ENCODE measurements at regions not wholly inside any gene's neighbourhood (a gene's known extent, or its start where the extent isn't known, plus 50 kb on each side); places are given as distances from the start of the nearest gene placed in this dataset.

DNA sequence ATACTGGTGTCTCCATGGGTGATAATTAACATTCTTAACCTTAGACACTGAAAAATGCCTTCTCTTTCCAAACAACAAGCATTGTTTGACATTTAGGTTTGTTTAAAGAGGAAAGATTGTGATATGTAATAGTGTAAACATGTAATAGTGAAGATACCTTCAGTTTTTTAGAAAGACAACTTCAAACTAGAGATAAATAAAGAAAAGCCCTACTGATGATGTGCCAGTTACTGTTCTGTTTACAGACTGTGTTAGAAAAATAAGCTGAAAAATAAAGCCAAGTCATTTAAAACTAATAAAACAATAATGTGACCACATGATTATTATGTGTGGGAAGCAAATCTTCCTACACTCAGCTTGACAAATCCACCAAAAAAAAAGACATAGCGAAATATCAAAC lies 2035.3 kb upstream of the TENM3 start:
- DNase-seq, result no peak

DNA sequence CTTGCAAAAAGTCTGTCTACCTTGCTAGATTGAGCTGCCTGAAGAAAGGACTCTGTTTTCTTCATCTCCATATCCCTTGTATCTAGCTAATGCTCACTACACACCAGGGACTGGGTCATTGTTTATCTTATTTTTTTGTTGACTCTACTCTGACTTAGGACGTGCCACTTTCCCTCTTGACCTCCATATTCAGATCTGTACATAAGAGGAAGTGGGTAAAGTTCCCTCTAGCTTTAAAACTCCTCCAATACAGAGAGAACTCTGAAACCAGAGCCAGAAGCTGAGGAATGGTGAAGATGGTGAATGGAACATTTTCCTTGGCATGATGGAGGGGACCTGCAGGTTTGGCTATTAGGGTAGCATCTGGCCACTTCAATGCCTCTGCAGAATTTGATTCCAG lies 2026.1 kb upstream of the TENM3 start:
- no peak for DNase-seq

GRCh38 chr4:180219080-180219479 lies 2024.1 kb upstream of the TENM3 start:
- no peak for DNase-seq

DNA sequence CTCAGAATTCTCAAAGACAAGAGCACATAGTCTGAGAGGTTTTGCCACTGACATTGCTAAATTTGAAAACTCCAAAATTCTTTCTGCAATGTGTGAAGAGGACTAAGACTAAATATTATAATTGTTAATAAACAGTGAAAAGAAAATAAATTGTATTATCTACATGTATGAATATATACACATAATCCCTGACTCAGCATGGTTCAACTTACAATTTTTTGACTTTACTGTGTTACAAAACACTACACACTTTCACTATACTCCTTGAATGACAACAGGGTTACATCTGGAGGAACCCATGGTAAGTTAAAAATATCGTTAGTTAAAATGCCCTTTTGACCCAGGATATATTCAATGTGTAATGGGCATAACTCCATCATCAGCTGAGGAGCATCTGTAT lies 2017.2 kb upstream of the TENM3 start:
- no peak for DNase-seq

DNA sequence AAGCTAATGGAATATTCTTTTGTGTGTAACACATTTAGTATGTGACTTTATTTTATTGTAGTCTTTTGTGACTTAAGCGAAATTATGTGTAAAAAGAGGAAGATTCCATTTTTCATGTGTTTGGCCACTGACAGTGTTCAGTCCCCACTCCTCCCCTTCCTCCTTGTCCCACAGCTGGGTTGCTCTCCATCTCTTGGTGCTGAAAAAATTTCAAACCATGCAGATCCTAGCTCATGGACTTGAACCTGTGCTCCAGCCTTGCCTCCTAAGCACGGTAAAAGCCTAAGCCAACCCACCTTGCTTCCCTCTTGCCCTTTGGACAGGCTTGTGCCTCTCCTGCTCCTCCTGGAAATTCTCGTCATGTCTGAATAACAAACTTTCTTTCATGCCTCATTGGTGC lies 2008.5 kb upstream of the TENM3 start:
- DNase-seq, result no peak

- DNase-seq, result no peak
Measured at GRCh38 chr4:180240670-180241069, 2002.5 kb upstream of the TENM3 start.

GRCh38 chr4:180253419-180253818 lies 1989.8 kb upstream of the TENM3 start:
- no peak for DNase-seq

- DNase-seq, result no peak
Measured at GRCh38 chr4:180261346-180261745, 1981.9 kb upstream of the TENM3 start.

GRCh38 chr4:180280076-180280475 lies 1963.1 kb upstream of the TENM3 start:
- DNase-seq, result no peak

- no peak for DNase-seq
Measured at GRCh38 chr4:180280726-180281297, 1962.4 kb upstream of the TENM3 start.

GRCh38 chr4:180281724-180282123 lies 1961.5 kb upstream of the TENM3 start:
- no peak for DNase-seq

GRCh38 chr4:180284267-180284666 lies 1958.9 kb upstream of the TENM3 start:
- DNase-seq, result no peak

- no peak for DNase-seq
Measured at GRCh38 chr4:180285796-180286195, 1957.4 kb upstream of the TENM3 start.

DNA sequence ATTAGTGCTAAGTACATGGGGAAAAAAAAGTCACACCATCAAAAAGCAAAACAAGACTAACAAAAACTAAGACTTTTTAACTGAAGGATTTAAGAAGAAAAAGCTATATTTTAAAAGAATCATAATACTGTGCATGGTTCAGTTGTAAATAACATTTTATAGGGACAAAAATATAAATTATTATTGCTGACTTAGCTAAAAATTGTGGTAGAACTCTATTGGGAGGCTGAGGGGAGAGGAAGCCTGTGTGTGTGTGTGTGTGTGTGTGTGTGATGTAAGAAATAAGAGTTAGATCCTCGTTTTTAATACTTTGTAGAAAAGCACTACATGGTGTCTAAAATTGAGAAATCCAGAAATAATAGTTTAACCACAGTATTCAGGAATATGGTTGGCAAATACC lies 1950.9 kb upstream of the TENM3 start:
- DNase-seq, result no peak

- DNase-seq, result no peak
Measured at GRCh38 chr4:180296036-180296599, 1947.1 kb upstream of the TENM3 start.

- DNase-seq, result no peak
Measured at GRCh38 chr4:180304321-180304720, 1938.9 kb upstream of the TENM3 start.

DNA sequence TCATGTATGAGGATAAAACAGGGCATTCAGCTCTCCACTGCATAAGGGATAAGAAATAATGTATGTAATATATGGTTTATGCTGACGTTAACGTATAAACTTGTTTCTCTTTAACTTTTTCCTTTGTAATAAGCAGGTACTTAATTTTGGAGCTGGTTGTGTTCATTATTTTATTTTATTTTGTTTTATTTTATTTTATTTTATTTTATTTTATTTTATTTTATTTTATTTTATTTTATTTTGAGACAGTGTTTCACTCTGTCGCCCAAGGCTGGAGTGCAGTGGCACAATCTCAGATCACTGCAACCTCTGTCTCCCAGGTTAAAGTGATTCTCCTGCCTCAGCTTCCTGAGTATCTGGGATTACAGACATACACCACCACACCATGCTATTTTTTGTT lies 1932.6 kb upstream of the TENM3 start:
- DNase-seq, result no peak

- no peak for DNase-seq
Measured at GRCh38 chr4:180314972-180315371, 1928.2 kb upstream of the TENM3 start.

GRCh38 chr4:180330521-180330920 lies 1912.7 kb upstream of the TENM3 start:
- no peak for DNase-seq

DNA sequence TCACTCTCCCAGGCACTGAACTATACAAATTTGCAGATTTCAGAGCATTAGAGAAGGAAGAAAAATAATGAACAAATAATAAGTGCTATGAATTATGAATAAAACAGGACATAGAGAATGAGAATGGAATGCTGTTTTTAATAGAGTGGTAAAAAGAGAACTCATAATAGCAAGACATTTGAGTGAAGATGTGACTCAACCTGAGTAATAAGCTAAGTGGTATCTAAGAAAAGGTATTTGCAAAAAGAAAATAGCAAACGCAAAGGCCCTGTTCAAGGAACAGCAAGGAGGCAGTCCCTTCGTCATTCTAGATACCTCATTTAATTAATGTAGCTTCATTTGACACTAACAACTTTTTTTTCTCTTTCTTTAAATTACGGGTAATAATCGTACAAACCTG lies 1910.0 kb upstream of the TENM3 start:
- no peak for DNase-seq

GRCh38 chr4:180335566-180335965 lies 1907.6 kb upstream of the TENM3 start:
- DNase-seq, result no peak

GRCh38 chr4:180336494-180337090 lies 1906.6 kb upstream of the TENM3 start:
- no peak for DNase-seq

DNA sequence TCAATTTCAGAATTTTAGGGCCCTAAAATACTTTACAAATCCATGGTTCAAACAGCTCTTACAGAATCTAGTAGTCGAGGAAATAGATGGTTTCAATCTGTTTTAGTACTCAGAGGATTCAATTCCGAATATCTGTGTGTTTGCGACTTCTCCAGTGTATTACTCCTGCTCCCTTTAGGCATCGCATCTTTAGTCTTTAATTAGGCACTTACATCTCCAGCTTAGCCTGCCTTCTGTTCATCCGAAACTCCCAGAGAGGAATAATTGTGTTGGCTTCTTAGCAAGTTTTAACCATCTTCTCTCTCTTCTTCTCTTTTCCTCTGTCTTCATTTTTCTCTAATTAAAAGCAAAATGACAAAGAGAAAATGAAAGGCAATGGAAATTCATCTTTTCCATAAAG lies 1901.3 kb upstream of the TENM3 start:
- no peak for DNase-seq

DNA sequence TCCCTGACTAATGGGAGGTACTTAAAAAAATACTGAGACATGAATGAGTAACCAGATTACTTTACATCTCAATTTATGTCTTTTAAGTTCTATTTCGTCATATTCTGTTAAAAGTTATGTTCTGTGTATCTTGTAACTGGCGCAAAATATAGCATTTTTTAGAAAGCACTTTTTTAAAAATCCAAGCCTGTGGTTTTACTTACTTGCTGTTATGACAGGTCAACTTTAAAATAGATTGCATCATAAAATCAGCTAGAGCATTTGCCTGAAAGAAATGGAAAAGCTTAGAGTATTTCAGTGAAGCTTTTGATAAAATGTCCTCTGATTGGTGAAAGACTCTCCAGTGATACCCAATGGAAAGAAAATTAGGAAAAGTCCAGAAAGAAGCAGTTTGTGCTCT lies 1892.3 kb upstream of the TENM3 start:
- DNase-seq, result no peak

DNA sequence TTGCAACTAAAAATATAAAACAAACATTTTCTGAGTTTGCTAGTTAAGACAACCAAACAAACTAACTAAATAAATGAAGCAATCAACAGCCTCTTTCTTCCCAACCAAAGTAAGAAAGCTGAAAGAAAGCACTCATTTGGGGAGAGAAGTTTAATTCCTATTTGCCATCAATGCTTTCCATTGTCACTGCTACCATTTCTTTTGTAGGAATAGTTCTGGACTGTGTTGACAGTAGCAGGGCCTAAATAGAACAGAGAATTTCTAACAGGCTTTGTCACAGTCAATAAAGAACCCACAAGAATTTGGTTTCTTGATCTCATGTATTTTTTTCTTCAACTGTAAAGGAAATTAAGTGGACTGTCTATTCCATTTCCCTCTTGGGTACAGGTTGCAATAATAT lies 1886.4 kb upstream of the TENM3 start:
- DNase-seq, result no peak
